ENCODE measurements at regions not wholly inside any gene's neighbourhood (a gene's known extent, or its start where the extent isn't known, plus 50 kb on each side); places are given as distances from the start of the nearest gene placed in this dataset.
"Not testable (repeated sequence)": the region's sequence is repeated elsewhere in the genome, so short reads cannot be mapped to it uniquely, and the experiment has no call there.

DNA sequence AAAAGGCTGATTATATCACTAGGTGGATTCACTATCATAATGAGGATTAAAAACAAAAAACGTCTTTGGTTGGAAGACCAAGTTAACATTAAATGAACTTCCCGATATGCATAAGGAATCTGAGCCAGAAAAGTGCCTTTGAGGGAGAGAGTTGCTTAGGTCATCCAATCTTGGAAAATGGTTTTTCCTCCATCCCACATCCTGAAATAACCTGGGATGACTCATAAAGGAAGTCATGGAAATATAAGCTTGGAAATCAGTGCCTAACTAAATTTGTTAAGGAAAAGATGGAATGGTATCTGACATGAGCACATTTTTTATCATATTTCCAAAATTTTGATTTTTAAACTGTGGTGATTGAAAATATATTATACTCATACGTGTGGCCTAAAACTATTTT is 66.0 kb downstream of the KBTBD8 start:
- no peak for DNase-seq (ENCODE audit: low spot score)

DNA sequence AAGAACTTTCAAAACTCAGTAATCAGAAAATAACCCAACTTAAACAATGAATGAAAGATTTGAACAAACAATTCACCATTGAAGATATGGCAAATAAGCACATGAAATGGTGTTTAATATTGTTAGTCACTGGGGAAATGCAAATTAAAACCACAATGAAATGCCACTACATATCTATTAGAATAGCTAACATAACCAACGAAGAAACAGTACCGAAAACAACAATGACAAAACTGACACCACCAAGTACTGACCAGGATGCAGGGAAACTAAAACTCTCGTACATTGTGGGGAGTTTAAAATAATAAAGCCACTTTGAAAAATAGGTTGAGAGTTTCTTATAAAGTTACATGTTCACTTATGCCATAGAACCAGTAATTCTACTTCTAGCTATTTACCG is 69.1 kb downstream of the KBTBD8 start:
- DNase-seq (ENCODE audit: low spot score): no peak

DNA sequence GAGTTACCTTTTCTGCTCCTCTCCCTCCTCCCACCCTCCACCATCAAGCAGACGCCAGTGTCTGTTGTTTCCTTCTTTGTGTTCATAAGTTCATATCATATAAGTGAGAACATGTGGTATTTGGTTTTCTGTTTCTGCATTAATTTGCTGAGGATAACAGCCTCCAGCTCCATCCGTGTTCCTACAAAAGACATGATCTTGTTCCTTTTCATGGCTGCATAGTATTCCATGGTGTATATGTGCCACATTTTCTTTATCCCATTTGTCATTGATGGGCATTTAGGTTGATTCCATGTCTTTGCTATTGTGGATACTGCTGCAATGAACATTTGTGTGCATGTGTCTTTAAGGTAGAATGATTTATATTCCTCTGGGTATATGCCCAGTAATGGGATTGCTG is 74.5 kb downstream of the KBTBD8 start:
- DNase-seq (ENCODE audit: low spot score): not testable (repeated sequence)

DNA sequence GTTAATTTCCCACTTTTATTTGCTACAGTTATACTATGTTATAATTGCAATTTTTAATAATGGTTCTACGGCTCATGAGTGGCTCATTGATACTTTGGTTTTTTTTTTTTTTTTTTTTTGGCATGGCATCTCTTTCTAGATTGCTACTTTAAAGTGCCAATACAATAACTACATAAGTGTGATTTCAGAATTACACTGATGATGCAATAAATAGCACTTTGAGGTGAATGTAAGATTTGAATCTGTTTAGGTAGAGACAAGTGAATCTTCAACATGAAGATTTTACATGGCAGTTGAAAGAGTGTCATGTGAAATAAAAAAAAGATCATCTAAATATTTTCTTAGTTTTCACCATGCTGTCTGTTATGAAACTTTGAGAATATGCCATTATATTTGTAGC is 75.7 kb downstream of the KBTBD8 start:
- no peak for DNase-seq (ENCODE audit: low spot score)

DNA sequence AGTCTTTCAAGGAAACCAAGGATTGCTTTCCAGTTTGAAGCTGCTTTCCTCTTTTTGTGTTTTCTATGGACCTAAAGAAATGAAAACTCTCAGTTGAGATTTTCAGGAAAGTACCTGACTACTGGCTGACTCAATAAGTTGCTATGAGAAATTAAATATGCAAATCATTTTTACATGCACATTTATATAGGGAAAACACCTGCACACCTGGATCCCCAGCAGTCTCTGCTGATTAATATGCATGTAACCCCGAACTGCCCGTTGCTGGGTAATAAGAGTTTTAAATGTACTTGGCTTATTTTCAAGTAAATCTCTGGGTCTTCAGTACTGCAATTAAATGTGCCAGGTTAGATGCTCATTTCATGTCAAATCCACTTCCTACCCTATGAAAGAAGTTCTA is 77.2 kb downstream of the KBTBD8 start:
- DNase-seq (ENCODE audit: low spot score): no peak

DNA sequence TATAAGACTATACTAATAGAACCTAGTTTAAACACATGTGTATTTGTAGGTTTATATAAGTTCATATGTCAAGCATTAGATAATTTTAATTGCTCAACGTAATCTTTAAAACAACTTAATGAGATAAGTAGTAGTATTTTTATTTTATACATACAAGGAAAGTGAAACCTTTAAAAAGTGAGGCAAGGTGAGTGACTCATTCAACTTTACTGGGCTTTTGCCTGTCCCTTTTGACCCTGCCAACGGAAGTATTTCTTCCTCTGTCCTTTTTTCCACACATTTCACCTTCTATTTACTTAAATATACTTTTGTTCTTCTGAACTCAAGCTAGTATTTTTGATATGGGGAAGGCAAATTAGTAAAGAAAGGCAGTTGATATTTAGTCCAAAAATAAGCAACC is 78.5 kb downstream of the KBTBD8 start:
- no peak for DNase-seq (ENCODE audit: low spot score)

DNA sequence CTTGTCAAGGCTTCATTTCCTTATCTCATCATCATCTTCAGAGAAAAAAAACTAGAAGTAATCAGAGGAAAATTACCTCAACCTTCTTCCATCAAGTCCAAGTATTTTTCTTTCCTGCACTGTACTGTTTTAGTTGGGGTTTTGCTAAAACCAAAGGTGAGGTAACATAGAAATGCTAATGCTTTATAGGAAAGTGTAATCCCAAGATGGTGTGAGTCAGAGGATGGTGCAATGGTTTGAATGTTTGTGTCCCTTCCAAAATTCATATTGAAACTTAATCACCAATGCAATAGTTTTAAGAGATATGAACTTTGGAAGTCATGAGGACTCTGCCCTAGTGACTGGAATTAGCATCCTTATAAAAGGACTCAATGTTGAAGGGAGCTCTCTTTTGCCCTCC is 79.5 kb downstream of the KBTBD8 start:
- no peak for DNase-seq (ENCODE audit: low spot score)

DNA sequence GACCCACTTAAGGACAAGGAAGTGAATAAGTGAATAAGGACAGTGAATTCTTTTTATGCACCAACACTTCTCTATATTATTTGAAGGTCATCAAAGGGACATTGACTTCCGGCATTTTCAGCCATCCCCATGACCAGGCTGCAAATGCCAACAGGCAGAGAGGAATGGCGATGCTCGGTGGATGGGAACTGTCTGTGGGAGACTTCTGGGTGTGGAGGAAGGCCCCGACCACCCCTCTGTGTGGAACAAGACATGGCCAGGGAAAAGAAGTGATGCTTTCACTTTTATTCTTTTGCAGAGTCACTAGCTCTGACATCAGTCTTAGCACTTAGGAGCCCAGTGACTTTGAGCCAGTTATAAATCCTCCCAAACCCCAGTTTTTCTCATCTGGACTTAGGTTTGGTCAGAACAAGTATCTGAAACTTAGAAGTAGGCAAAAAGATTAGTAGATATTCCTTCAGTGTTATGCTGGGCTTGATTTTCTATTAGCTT is 84.5 kb downstream of the KBTBD8 start:
- DNase-seq (ENCODE audit: low spot score): no peak

DNA sequence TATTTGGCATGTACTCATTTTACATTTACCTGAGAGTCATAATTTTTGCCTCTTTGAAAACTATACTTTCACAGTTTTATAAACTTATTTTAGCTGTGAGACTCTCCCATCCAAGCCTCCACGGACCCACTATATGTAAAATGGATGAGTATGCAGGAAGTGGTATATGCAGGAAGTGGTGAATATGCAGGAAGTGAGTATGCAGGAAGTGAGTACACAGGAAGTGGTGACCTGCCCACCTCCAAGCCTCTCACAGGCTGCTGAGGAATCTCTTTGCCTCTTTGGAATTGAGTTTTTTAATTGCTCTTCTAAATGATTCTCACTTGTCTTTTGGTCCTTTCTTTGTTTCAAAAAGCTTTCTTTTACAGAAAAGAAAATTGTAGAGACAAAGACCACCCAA is 85.2 kb downstream of the KBTBD8 start:
- DNase-seq (ENCODE audit: low spot score): no peak

DNA sequence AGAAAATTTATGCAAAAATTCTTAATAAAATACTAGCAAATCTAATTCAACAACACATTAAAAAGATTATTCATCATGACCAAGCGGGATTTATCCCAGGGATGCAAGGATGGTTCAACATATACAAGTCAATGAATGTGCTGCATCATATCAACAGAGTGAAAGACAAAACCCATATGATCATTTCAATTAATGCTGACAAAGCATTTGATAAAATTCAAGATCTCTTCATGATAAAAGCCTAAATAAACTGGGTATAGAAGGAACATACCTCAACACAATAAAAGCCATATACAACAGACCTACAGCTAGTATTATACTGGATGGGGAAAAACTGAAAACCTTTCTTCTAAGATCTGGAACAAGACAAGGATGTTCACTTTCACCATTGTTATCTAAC is 89.7 kb downstream of the KBTBD8 start:
- no peak for DNase-seq (ENCODE audit: low spot score)

DNA sequence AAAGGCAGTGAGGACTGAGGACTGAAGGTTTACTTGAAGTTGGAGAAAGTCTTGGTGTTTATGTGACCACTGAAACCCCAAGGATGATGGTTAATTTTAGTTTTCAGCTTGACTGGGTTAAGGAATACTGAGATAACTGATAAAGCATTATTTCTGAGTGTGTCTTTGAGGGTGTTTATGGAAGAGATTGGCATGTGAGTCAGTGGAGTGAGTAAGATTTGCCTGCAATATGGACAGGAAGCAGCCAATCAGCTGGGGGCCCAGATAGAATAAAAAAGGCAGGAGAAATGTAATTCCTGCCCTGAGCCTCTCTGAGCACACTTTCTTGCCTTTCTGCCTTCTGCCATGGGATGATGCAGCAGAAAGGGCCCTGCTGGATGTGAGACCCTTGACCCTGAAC is 92.4 kb downstream of the KBTBD8 start:
- DNase-seq (ENCODE audit: low spot score): no peak

DNA sequence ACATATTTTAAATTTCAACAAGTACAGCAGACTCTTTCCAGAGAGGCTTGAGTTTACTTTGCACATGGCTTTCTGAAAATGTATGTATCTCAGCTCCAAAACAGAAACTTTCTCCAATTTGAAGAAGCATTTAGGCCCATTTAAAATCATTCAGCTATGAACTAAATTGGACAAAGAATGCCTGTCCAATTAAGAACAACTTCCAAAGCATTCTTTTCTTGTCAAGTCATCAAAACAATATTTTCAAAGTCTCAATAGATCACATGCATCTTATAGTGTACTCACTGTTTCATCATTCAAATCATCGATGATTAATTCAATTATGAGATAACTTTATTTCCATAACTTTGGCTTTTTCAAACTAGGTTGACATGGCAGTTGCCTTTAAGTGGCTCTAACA is 95.2 kb downstream of the KBTBD8 start:
- no peak for DNase-seq (ENCODE audit: low spot score)

DNA sequence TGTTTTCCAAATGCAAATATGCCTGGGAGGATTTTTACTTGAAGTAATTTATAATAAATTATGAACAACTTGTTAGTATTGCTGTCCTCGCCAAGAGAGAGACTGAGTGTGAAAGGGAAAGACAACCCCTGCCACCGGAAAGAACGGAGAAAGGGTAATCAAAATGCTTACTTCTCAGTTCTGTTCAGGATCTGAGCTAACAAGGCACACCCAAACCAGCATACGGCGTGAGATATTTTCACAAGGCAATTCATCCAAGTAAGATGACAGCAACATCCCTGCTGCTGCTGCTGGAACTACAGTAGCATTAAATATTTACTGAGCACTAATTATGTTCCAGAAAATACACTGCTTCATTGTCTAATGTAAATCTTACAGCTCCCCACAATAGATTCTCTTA is 96.1 kb downstream of the KBTBD8 start:
- DNase-seq (ENCODE audit: low spot score): no peak

DNA sequence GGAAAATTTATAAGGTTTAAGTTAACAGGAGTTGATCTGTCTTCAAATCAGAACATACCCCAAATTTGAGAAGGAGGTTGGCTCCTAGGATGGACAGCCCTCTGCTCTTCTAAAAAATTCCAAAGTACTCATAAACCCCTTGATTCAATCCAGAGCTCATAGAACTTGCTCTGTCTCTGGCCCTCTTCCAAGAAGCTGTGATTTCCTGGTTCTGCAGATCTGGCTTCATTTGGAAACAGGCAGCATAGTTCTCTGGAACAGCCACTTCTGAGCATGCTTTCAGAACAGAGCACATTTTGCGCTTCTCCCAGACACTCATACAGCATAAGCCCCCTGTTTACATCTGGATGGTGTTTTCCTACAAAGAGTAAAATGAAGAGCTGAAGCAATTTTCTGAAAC is 96.7 kb downstream of the KBTBD8 start:
- DNase-seq (ENCODE audit: low spot score): peak; percentile 44

DNA sequence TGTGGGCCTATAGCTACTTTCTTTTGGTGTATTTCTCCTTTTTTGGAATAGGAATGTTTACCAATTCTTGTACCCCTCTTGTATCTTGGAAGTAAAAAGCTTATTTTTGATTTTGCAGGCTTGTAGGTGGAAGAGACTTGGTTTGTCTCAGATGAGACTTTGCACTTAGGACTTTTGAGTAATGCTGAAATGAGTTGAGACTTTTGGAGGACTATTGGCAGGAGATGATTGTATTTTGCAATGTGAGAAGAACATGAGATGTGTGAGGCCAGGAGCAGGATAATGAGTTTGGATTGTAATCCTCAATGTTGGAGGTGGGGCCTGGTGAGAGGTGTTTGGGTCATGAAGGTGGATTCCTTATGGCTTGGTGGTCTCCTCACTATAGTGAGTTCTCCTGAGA is 106.3 kb downstream of the KBTBD8 start:
- DNase-seq (ENCODE audit: low spot score): no peak

DNA sequence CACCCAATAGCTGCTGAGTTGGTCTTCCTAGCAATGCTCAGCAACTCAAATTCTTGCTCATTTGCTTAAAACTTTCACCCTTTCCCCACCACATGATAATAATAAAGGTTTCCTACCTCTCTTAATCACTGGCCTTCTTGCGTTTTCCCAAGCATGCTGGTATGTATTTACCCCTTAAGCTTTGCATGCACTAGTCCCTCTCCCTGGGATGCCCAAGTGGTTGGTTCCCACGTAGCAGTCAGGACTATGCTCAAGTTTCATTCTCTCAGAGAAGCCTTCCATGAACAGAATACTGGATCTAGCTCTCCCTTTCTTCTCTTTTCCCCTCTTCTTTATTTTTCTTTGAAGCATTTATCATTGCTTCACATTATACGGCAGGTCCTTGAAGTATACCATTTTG is 108.8 kb downstream of the KBTBD8 start:
- DNase-seq (ENCODE audit: low spot score): no peak

DNA sequence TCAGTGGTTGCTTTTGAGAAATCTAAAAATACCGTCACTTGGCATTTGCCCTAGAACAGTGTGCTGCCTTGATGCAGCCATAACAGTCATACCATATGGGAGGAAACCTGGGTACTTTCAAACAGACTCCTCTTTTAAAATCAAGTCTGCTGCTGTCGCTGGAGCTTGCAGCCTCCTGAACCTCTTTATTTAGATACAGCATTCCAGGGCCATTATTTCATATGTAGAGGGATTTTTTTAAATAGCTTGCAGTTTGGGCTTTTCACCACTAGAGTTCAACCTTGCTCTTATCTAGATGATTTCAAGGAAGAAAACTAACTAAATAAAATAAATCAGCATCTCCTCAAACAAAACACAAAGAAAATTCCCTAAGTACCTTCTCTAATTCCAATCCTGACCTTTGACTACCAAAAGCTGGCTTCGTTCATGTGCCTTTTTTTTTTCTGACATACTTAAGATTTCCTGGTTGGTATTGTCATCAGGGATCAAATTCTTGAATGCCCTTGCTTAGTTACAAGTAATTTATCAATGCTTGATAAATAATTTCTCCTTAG is 111.6 kb downstream of the KBTBD8 start:
- DNase-seq (ENCODE audit: low spot score): no peak

DNA sequence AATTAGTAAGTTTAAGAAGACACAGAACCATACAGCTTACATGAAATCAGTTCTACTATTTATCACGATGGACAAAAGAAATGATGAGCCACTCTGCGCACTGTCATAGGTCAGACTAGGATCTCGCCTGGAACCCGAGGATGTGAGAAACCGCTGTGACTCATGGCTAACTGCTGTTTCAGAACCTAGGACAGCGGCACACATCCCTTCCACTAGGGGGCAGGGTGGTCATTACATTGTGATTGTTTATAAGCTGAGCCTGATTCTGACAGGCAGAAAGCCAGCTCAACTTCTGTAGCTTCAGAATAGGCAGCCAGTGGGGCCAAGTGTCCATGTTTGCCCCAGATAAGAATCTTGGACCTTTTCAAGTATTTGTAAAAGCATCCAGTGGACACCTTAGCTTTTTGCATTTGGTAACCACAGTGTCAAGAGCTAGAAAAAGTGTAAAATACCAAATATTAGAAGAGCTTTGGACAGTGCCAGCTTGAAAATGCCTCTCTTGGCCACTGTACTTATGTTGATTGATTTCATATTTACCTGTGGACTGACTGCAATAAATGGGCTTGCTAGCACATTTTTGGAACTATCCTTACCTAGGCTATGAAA is 115.8 kb downstream of the KBTBD8 start:
- peak; percentile 89 for DNase-seq (ENCODE audit: low spot score)

DNA sequence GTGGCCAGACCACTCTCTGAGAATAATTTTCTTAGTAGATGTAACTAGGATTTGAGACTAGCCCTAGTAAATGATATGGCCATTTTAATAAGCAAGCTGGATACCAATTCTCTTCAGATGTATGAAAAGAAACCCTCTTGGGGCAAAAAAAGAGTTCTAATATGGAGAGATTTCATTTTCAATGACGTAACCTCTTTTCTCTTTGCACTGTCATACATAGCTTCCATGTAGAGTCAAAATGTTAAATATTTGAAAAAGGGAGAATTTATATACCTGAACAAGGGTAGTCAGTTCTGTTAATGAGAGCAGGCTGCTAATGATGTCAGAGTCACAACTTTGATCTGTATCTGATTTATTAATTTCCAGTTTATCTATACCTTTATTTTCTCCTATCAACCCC is 120.0 kb downstream of the KBTBD8 start:
- DNase-seq (ENCODE audit: low spot score): no peak

DNA sequence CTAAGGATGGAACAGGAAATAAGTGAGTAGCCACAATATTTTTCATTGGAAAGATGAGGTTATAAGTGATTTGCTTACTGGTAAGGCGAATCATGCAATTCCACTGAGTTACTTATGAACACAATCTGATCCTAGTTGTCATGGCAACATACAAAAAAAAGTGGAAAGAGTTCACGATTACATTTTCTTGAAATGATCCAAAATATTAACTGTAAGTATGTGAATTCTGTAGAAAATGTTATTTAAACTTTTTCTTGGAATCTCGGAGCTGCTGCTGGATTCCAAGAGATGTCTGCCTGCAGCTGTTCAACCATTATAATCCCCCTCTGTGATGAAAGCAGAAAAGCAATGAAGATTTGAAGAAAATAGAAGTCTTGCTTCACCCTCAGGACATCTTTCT is 120.5 kb downstream of the KBTBD8 start:
- no peak for DNase-seq (ENCODE audit: low spot score)

DNA sequence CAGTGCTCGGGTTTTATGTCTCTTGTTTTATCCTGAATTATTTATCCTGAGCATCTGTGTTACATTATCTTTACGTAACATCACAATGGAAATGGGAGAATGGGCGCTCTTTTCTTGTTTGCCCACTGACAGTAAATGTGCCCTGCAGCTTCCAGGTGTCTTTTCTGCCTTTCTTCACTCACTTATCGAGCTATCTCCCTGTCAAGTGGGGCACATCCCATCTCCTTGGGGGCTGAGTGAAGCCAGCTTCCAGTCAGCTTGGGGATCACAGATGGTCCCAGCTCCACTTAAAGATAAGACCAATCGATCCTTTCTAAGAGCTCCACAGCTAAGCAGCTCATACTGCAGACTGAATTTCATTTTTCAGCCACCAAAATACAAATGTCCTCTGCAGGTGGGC is 125.8 kb downstream of the KBTBD8 start:
- DNase-seq (ENCODE audit: low spot score): no peak

DNA sequence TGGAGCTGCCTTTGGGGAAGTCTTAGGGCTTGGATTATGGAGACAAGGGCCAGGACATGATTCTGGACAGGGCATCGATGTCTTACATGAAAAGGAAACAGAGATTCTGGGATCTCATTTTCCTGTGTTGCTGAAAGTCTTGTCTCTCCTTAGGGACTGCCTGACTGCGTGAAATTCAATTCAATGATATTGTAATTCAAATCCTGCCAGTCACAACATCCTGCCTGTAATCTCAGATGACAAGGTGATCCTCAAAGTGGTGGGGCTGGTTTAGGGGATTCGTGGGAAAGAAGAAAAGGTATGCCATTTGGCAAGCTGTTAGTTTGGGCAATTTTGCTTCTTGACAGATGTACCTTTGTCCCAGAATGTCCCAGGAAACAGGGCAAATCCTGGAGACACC is 129.1 kb downstream of the KBTBD8 start:
- DNase-seq (ENCODE audit: low spot score): no peak

DNA sequence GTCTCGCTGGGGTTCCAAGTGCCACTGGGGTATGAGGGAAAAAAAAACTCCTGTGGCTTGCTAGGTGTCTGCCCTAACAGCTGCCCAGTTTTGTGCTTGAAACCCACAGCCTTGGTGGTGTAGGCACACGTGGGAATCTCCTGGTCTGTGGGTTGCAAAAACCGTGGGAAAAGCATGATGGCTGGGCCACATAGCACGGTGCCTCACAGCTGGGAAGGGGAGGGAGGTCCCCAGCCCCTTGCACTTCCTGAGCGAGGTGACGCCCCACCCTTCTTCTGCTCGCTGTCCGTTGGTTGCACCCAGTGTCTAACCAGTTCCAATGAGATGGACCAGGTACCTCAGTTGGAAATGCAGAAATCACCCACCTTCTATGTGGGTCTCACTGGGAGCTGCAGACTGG is 144.3 kb downstream of the KBTBD8 start:
- DNase-seq (ENCODE audit: low spot score): no peak

DNA sequence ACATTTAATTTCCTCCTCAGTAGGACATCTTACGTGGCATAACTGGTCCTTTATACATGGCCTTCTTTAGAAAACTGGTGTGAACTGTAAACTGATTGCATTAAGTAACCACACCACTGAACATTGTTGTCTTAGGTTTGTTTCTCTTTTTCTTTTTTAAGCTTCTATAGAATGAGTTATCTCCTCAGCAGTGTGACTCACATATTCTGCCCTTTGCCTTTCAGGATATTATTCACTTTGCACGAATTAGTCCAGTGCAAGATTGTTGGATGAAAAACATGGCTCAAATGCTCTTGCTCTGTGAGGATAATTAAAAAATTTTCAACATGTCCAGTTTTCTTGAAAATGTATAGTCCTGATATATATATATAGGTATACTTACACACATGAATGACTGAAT is 147.6 kb downstream of the KBTBD8 start:
- no peak for DNase-seq (ENCODE audit: low spot score)
